HuH-7 (cell line): ENCODE measurements at regions not wholly inside any gene's neighbourhood (a gene's known extent, or its start where the extent isn't known, plus 50 kb on each side); places are given as distances from the start of the nearest gene placed in this dataset.
"Not testable (repeated sequence)": the region's sequence is repeated elsewhere in the genome, so short reads cannot be mapped to it uniquely, and the experiment has no call there.

Experiments
- DNase-seq: peaks from one replicate; pipeline ENCODE4 v3.0.0; 2011; ENCODE audit warnings: low spot score

DNA sequence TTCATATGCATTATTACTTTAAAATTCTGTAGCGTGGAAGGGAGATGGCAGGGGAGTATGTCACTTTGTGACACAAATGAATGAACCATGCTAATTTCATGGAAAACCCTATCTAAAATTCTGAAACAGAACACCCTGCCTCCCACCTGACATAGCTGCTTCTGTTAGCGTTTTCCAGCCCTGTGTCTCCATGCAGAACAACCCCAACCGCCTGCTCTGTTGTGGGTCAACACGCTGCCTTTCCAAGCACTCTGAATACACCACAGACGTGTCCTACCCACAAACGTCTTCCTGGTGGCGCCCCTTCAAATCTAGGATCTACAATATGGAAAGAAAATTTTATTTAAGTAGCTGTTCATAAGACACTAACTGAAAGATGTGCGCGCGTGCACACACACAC, 238.6 kb downstream of the TRIML1 start:
- no peak for DNase-seq

DNA sequence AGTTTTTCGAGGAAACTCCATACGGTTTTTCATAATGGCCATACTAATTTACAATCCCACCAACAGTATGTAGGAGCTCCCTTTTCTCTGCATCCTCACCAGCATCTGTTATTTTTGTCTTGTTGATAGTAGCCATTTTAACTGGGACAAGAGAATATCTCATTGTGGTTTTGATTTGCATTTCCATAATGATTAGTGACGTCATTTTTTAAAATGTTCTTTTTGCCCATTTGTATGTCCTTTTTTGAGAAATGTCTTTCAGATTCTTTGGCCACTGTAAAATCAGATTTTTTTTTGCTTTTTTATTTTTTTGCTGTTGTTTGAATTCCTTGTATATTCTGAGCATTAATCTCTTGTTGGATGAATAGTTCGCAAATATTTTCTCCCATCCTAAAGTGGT, 243.9 kb downstream of the TRIML1 start:
- no peak for DNase-seq

DNA sequence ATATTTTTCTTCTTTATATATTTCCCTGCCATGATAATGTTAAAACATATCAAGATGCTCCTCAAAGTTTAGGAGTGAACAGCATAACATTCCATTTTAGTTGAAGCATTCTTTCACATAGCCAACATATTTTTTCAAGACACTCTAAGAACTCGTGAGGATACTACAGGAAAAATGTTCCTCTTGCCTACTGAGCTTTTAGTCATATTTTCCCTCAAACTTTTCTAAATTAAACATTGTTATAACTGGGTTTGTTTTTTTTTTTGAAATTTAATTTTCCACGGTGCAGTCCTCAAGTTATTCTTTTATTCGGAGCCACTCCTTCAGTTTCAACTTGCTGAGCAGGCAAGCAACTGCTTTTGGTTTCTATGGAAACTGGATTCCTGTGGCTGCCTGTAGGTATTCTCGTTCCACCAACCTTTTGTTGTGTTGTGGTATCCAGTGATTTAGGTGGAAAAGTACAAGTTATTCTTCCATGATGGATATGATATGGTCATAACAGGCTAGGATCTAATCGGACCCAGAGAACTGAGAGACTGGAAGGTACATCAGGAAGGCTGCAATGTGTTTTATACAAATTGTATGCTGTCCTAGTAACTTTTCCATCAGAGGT, 248.0 kb downstream of the TRIML1 start:
- DNase-seq, result no peak

DNA sequence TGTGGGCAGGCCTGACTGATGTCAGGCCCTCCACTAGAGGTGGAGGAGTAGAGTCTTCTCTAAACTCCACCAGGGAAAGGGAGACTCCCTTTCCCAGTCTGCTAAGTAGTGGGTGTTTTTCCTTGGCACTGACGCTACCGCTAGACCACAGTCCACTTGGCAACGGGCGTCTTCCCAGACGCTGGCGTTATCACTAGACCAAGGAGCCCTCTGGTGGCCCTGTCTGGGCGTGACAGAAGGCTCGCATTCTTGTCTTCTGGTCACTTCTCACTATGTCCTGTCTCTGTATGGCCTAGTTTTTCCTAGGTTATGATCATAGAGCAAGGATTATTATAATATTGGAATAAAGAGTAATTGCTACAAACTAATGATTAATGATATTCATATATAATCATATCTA, 252.1 kb downstream of the TRIML1 start:
- not testable (repeated sequence) for DNase-seq

DNA sequence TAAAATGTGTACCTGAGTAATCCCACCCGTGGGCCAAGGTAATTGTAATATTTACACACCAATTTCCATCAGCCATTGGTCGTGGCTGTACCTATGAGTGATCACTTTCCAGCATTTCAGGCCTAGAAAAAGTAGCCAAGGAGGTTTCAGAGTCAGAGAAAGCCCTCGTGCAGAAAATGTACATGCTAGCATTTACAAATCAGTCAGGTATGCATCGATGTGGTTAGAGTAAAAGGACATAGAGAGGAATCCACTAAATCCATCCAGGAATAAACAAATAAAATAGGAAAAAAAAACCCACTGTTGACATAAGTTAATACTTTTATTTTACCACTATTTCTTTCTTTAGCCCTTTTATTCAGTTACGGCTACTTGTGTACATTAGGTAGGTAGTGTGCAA, 256.8 kb downstream of the TRIML1 start:
- DNase-seq, result no peak

DNA sequence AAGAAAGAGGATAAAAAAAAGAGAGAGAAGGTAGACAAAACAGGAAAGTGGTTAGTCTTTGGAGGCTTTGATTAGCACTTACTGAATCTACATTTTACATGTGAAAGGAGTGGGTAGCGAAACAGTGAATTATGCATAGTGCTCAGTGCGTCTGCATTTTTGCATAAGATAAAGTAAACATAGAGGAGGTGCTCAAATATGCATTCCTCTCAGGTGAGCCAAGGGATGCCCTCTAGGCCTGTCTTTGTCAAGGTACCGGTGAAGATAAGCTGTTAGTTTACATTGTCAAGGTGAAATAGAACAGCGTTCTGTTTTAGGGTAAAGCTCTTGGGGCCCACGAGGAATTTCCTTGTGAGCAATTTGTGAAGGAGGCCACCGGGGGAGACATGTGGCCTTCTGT, 260.6 kb downstream of the TRIML1 start:
- no peak for DNase-seq

DNA sequence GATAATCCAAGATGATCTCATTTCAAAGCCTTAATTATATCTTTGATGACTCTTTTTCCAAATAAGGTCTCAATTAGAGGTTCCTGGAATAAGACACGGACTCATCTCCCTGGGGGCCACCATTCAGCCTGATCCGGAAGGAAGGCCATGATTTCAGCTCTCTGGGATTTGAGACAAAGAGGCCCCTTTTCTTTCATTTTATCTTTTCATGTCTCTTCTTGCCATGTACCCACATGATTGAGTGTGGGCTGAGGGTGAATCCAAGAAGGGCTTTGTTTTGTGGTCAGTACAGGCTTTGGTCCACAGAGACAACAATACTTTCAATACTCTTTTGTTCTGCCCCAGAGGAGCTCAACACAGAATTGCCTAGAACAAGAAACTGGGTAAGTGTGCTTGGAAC, 261.2 kb downstream of the TRIML1 start:
- no peak for DNase-seq

DNA sequence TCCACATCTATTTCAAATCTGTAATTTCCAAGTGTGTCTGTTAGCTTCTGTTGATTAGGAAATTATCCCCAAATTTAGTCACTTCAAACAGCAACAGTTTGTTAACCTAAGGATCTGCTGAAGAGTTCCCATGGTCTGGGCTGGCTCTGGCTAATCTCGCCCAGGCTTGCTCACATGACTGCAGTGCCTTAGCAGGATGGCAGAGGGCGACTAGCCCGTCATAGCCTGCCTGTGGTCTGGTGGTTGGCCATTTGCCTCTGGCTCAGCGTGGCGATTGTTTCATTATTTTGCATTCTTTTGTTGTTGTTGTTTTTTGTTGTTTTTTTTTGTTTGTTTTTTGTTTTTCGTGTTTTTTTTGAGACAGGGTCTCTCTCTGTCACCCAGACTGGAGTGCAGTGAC, 264.0 kb downstream of the TRIML1 start:
- no peak for DNase-seq

DNA sequence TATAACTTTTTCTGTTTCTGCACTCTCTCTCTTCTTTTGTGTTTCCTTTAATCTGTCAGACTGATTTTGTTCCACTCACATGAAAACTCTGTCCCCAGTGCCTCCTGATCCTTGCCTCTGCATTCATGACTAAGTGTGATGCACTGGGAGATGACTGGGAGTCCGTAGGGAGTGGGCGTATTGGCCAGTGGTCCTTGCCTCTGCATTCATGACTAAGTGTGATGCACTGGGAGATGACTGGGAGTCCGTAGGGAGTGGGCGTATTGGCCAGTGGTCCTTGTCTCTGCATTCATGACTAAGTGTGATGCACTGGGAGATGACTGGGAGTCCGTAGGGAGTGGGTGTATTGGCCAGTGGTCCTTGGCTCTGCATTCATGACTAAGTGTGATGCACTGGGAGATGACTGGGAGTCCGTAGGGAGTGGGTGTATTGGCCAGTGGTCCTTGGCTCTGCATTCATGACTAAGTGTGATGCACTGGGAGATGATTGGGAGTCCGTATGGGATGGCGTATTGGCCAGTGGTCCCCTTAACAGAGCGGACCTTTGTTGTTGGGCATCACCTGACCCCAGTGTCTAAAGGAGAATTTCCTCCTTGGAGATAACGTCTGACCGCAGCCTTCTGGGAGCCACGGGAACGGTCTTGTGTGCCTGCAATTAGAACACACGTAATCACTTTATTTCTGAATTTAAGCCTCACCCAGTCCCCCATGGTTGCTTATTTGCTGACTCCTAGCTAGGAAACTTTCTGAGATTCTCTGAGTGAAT, 266.0 kb downstream of the TRIML1 start:
- not testable (repeated sequence) for DNase-seq

DNA sequence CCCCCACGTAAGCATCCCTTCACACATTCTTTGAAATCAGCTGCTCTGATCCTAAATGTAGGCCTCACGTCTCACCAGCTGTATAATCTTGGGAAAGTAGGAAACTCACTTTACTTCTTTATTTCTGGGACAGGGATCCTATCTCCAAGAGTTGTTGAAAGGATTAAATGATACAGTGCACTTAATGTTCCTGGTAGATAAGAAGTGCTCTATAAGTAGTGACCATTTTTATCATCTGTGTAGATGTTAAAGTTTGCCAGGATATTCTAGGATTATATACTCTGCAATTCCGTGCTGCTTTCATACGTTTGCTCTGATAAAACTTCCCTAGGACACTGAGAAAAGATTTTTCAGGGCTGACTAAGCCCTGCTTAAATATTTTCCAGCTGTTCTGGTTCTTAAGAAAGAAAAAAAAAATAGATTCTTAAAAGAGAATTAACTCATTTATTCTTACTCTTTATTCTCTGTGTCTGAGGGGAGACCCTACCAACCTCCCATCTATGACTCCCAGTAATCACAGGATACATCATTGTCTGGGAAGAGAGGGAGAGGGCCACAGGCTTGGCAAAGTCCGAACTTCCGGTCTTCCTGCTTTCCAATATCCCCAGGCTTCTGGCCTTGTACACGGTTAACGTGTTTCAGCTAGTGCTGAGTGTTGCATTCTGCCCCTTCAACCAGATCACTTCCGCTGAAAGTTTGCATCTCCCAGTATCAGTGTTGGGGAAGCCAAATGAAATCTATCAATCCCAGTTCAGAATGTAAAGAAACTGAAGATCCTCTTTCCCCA, 269.2 kb downstream of the TRIML1 start:
- no peak for DNase-seq

DNA sequence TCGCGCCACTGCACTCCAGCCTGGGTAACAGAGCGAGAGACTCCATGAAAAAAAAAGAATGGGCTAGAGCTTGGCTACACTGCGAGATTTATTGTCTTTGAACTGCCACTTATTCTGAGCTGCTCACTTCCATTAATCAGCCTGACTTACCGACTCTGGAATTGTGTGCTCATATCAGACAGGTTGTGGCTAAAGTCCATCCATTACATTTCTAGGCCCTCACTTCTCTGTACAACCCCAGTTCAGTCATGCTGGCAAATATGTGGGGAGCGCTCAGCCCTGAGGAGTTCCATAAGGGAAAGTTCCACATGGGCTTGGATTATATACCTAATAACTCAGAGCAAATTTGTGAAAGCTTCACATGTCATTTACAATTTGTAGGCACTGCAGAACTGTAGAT, 270.6 kb downstream of the TRIML1 start:
- DNase-seq, result no peak

DNA sequence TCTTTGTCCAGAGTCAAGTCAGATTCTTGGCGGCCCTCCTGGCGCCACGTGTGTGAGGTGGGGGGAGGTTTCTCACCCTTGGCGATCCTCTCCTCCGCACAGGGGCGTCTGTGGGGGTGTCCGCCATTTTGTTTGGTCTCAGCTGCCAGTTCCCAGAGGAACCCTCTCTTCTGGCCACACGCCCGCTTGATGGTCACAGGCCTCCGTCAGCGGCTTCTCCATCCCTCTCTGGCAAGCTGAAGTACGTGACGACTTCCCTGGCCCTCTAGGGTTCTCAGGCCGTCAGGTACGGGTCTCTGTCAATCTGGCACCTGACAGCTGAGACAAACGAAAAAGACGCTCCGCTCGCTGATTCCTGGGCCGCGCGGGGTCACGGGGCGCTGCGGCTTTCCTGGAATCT, 272.6 kb downstream of the TRIML1 start:
- no peak for DNase-seq

DNA sequence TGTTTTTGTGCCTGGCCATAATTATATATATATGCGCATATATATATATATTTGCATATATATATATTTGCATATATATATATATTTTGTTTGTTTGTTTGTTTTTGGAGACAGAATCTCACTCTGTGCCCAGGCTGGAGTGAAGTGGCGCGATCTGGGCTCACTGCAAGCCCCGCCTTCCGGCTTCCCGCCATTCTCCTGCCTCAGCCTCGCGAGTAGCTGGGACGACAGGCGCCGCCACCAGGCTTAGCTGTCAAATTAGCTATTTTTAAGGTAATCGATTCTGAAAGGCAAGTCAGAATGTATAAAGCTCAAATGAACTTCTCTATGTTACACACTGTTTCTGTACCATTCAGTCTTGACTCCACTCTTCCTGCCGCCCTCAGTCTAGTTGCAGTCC, 273.3 kb downstream of the TRIML1 start:
- DNase-seq, result no peak

DNA sequence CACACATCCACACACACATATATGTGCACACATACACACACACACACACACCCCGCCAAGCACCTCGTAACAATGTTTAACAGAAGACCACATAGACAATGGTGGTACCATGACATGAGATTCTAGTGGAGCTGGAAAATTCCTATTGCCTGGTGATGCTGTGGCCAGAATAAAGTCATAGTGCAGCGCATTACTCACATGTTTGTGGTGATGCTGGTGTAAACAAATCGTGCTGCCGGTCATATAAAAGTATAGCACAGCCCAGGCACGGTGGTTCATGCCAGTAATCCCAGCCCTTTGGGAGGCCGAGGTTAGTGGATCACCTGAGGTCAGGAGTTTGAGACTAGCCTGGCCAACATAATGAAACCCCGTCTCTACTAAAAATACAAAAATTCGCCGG, 275.2 kb downstream of the TRIML1 start:
- no peak for DNase-seq

DNA sequence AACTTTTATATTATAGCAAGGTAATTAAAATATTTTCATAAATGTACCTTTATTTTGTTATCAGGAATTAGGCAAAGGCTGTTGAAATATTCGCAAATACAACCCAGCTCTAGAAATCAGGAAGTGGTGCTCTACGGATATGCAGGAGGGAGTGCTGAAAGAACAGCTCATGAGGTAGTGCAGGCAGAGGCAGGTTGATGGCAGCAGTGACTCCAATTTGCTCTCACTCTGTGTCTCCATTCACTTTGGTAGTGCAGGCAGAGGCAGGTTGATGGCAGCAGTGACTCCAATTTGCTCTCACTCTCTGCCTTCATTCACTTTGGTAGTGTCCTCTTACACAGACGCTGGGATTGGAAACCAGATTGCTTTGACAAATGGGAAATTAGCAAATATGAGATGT, 277.9 kb downstream of the TRIML1 start:
- no peak for DNase-seq

DNA sequence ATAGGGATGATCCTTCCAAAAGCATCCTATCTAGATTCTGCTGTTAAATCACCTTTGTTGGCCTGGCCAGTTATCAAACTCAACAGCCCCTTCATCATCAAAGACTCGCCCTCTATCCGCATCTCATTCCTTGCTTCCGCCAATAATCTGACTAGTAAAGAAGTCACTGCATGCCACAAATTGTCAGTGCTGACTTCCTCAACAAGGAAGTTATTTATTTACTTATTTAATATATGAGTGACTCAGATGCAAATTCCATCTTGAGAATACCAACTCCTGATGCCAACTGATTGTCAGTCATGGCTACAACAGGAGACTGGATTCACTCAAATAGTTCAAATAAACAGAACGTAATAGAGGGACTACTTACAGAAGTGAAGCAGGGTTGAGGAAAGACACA, 283.8 kb downstream of the TRIML1 start:
- no peak for DNase-seq

DNA sequence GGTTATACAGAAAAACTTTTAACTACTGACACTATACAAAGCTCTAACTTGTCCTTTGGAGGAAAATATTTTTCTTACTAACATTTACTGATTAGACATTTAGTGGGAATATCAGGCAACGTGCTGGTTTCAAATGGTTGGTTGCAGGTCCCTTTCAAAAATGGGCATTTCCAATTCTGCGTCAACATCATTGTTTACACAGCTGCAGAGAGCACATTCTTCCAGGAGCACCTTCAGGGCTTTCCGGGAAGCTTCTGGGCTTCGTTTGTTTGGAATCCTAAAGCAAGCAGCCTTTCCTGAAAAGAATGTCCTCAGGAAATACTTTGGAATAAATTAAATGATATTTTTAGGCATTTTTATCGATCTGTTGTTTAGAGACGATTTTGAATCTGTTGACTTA, 289.7 kb downstream of the TRIML1 start:
- no peak for DNase-seq

DNA sequence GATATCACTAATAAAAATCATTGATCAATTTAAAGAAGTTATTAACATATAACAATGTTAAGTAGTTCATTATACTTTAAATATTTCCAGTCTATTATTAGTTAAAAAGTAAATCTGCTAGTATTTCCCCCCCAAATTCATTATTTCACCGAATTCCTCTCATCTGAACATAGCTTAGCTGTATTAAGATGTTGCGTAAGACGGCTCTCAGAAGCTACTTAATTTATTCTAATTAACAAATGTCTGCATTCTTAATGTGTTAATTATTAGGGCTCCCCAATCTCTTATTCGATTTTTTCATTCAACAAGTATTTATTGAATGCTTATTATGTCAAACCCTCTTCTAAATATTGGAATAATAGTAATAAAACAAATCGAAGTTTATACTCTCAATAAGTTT, 290.7 kb downstream of the TRIML1 start:
- DNase-seq, result no peak

DNA sequence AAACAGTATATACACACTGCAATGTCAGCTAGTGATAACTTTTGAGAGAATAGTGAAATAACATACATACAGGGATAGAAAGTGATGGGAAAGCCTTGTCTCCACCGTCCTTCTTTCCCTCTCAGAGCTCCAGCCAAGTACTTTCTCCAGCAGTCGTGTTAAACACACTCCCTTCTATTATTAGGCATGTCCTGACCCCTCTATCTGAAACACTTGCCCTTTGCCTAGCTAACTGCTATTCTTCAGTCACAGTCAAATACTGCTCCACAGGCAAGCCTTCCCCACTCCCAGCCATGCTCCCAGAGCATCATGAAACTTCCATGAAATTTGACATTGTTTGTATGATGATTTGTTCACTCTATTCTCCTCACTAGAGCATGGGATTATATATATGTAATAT, 291.1 kb downstream of the TRIML1 start:
- no peak for DNase-seq

DNA sequence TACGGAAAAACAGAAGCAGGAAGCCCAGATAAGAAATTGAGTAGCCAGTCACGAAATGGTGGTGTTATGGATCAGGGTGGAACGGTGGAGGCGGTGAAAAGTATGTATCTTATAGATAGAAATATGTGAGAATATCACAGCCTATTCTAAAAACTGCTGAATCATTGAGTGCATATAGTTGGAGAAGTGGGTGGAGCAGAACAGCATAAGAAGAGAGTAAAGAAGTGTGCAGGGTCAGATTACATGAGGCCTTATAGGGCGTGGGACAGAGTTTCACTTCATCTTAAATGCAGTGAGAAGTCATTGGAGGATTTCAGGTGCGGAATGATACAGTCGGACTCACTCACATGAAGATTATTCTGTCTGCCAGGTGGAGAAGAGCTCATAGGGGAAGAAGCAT, 293.1 kb downstream of the TRIML1 start:
- no peak for DNase-seq

DNA sequence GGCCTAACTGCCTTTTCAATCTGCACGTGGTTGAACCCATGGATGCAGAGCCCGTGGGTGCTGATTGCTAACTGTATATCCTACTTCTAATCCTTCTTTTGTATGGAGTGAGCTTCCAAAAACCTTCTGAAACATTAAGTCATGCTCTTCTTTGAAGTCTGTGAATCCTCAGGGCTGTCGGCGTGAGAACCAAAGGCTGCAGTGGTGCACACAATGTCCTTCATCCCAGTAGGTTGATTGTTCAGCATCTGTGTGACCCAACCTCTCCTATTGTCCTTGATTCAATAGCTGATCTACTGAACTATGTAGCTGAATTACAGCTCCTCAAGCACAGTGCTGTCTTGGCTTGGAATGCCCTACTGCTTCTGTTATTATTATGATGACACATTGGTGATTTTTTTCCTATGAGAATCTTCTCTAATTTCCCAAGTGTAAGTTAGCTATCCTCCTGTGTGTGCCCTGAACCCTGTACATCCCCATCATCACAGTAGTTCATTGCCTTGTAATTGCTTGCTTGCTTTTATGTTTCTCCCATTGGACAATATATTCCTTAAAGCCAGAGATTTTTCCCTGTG, 294.6 kb downstream of the TRIML1 start:
- no peak for DNase-seq

DNA sequence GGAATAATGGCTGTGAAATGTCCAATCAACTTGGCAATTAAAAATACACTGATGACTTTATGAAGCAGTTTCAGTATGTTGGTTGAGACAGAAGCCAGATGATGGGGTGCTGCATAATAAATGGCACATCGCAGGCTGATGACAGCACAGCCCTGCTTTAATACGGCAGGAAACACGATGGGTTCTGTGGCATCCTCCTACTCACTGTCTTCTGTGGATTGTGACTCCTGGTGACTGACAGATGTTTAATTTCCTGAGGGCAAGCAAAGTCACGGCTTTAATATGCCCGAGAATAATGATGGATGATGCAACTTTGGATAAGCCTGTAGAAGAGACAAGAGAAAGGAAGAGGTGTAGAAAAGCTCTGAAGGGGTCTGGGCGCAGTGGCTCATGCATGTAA, 295.4 kb downstream of the TRIML1 start:
- DNase-seq, result no peak

DNA sequence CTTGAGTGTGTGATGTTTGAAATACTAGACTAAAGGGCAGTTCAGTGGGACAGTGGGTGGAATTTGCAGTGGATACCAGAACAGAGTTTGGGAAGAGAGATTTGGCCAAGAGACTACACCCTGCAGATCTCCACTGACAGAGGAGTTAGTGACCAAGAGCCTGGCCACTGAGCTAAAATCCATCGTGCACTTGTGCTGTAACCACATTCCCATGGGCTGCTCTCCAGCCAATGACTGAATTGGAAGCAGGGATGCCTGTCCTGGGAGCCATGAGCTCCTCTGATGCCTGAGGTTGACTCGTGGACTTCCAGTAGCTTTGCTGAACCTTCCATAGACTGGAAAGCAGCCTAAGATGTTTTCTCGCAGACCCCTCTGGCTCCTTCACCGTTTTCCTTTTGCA, 296.1 kb downstream of the TRIML1 start:
- no peak for DNase-seq
